H1 (cell line): ENCODE measurements at regions not wholly inside any gene's neighbourhood (a gene's known extent, or its start where the extent isn't known, plus 50 kb on each side); places are given as distances from the start of the nearest gene placed in this dataset.

Source experiments
- CTCF ChIA-PET: fragments of 300-600 bp; sonication (Branson Sonifier 250); formaldehyde crosslinking; loops from one replicate; lab custom pipeline; 2021; ENCODE audit not compliant: partially characterized antibody; lab: Charles Lee
- POLR2A ChIA-PET: fragments of 300-600 bp; sonication (Branson Sonifier 250); formaldehyde crosslinking; loops from one replicate; lab custom pipeline; 2021; ENCODE audit warnings: inconsistent platforms; ENCODE audit not compliant: partially characterized antibody; lab: Charles Lee
- DNase-seq, 2 experiments: peaks; one replicate each; pipeline versions ENCODE4 v3.0.0 to v3.0.0-alpha.2; 2010 to 2022; ENCODE audit warnings: low spot score in 2 of 2, low read depth in 1 of 2, mixed read lengths in 1 of 2
- FAIRE-seq: peaks from 2 replicates; lab custom pipeline; 2011; peaks lifted over from hg19 to GRCh38; lab: Jason Lieb, UNC
- H2AFZ ChIP-seq: 2 replicates; pipeline ENCODE4 v1.8.1; 2012; ENCODE audit warnings: low read length, inconsistent platforms
- H2AK5ac ChIP-seq: 2 replicates; pipeline ENCODE4 v1.6.1; 2013; ENCODE audit warnings: low read depth, low read length
- H2BK120ac ChIP-seq: replicated peaks from 2 replicates; pipeline ENCODE3; 2013; ENCODE audit warnings: low read depth, low read length, inconsistent platforms
- H2BK12ac ChIP-seq: 2 replicates; pipeline ENCODE4 v1.6.1; 2013; ENCODE audit warnings: low read depth, low read length
- H2BK15ac ChIP-seq: 2 replicates; pipeline ENCODE4 v1.6.1; 2013; ENCODE audit warnings: low read length
- H2BK20ac ChIP-seq: 2 replicates; pipeline ENCODE4 v1.6.1; 2013; ENCODE audit warnings: low read length
- H2BK5ac ChIP-seq: 2 replicates; pipeline ENCODE4 v1.6.1; 2013; ENCODE audit warnings: low read depth, low read length
- H3K14ac ChIP-seq: 2 replicates; pipeline ENCODE4 v1.6.1; 2013; ENCODE audit warnings: inconsistent platforms; ENCODE audit not compliant: insufficient read length
- H3K18ac ChIP-seq: 2 replicates; pipeline ENCODE4 v1.6.1; 2013; ENCODE audit warnings: low read length; ENCODE audit errors: extremely low read depth
- H3K23ac ChIP-seq: 2 replicates; pipeline ENCODE4 v1.6.1; 2013; ENCODE audit warnings: inconsistent platforms; ENCODE audit not compliant: insufficient read length
- H3K23me2 ChIP-seq: 2 replicates; pipeline ENCODE4 v1.6.1; 2013; ENCODE audit warnings: low read depth, low read length
- H3K27ac ChIP-seq: 2 replicates; pipeline ENCODE4 v1.6.1; 2011; ENCODE audit warnings: low read depth, low read length, inconsistent platforms
- H3K27me3 ChIP-seq, 4 experiments: replicated peaks in 1 of 4; 1 replicate in 1 of 4; 2 replicates in 3 of 4; pipeline versions ENCODE4 v1.6.1 to v1.8.1; 2011 to 2013; ENCODE audit warnings: low read length in 3 of 4, mild to moderate bottlenecking in 3 of 4, inconsistent platforms in 2 of 4, mixed read lengths in 2 of 4, moderate library complexity in 1 of 4; ENCODE audit not compliant: control insufficient read depth in 3 of 4, insufficient read depth in 3 of 4; ENCODE audit errors: extremely low read depth in 1 of 4
- H3K36me3 ChIP-seq, 4 experiments: 2 replicates each; pipeline versions ENCODE4 v1.6.1 to v1.8.1; 2011 to 2013; ENCODE audit warnings: mild to moderate bottlenecking in 4 of 4, low read length in 3 of 4, moderate library complexity in 2 of 4, control low read depth in 1 of 4, inconsistent platforms in 1 of 4; ENCODE audit not compliant: insufficient read depth in 4 of 4, control insufficient read depth in 2 of 4
- H3K4ac ChIP-seq: replicated peaks from 2 replicates; pipeline ENCODE3; 2013; ENCODE audit warnings: low read length, low read depth, mixed read lengths, inconsistent platforms; ENCODE audit not compliant: insufficient read length
- H3K4me1 ChIP-seq, 4 experiments: replicated peaks in 1 of 4; 1 replicate in 1 of 4; 2 replicates in 3 of 4; pipeline versions ENCODE4 v1.6.1 to v1.8.1; 2011 to 2013; ENCODE audit warnings: low read length in 3 of 4, inconsistent platforms in 2 of 4, mixed read lengths in 1 of 4; ENCODE audit not compliant: insufficient read depth in 4 of 4, control insufficient read depth in 3 of 4
- H3K4me2 ChIP-seq, 2 experiments: 2 replicates each; pipeline versions ENCODE4 v1.6.1 to v1.8.1; 2011 to 2013; ENCODE audit warnings: low read depth in 2 of 2, low read length in 2 of 2, control low read depth in 1 of 2, inconsistent platforms in 1 of 2, mild to moderate bottlenecking in 1 of 2; ENCODE audit not compliant: insufficient read depth in 1 of 2
- H3K4me3 ChIP-seq, 4 experiments: fragments of 200-600, 300-600 bp in 1 of 4; sonication (generic), shearing (Covaris generic), sonication (Bioruptor Twin) in 1 of 4; 2 replicates each; pipeline versions ENCODE4 v1.5.1 to v1.8.1; 2011 to 2016; ENCODE audit warnings: low read length in 4 of 4, low read depth in 3 of 4, control low read depth in 2 of 4, inconsistent platforms in 2 of 4, mild to moderate bottlenecking in 2 of 4, mixed read lengths in 1 of 4, moderate library complexity in 1 of 4; ENCODE audit not compliant: insufficient read depth in 2 of 4; ENCODE audit errors: extremely low read depth in 1 of 4
- H3K56ac ChIP-seq: replicated peaks from 2 replicates; pipeline ENCODE3; 2013; ENCODE audit warnings: low read depth, mild to moderate bottlenecking, mixed read lengths, low read length, inconsistent platforms; ENCODE audit not compliant: insufficient read length
- H3K79me1 ChIP-seq: 2 replicates; pipeline ENCODE4 v1.6.1; 2013; ENCODE audit warnings: low read depth, low read length, control low read depth
- H3K79me2 ChIP-seq, 2 experiments: 2 replicates each; pipeline versions ENCODE4 v1.6.1 to v1.8.1; 2012 to 2013; ENCODE audit warnings: low read length in 2 of 2, mild to moderate bottlenecking in 2 of 2, inconsistent platforms in 1 of 2; ENCODE audit not compliant: insufficient read depth in 2 of 2, control insufficient read depth in 1 of 2
- H3K9ac ChIP-seq, 4 experiments: replicated peaks in 1 of 4; 1 replicate in 1 of 4; 2 replicates in 3 of 4; pipeline versions ENCODE4 v1.6.1 to v1.8.1; 2011 to 2013; ENCODE audit warnings: low read depth in 3 of 4, low read length in 3 of 4, control low read depth in 2 of 4, mild to moderate bottlenecking in 2 of 4, moderate library complexity in 2 of 4, inconsistent platforms in 1 of 4; ENCODE audit errors: extremely low read depth in 1 of 4
- H3K9me3 ChIP-seq, 2 experiments: 2 replicates each; pipeline versions ENCODE4 v1.6.1 to v1.8.1; 2012 to 2013; ENCODE audit warnings: mild to moderate bottlenecking in 2 of 2, moderate library complexity in 2 of 2, control low read depth in 1 of 2, inconsistent platforms in 1 of 2, low read depth in 1 of 2, low read length in 1 of 2, mixed read lengths in 1 of 2; ENCODE audit not compliant: insufficient read depth in 2 of 2
- H4K20me1 ChIP-seq, 2 experiments: replicated peaks in 1 of 2; 2 replicates each; pipeline versions ENCODE3 to v1.8.1; 2011 to 2013; ENCODE audit warnings: inconsistent platforms in 2 of 2, low read length in 2 of 2, mild to moderate bottlenecking in 1 of 2; ENCODE audit not compliant: insufficient read depth in 2 of 2, control insufficient read depth in 1 of 2
- H4K5ac ChIP-seq: 2 replicates; pipeline ENCODE4 v1.6.1; 2013; ENCODE audit warnings: low read length, low read depth, mixed read lengths, inconsistent platforms; ENCODE audit not compliant: insufficient read length
- H4K8ac ChIP-seq: 2 replicates; pipeline ENCODE4 v1.8.0; 2013; ENCODE audit warnings: mild to moderate bottlenecking, moderate library complexity, low read length, inconsistent platforms; ENCODE audit not compliant: insufficient read depth; ENCODE audit errors: extremely low read depth
- H4K91ac ChIP-seq: replicated peaks from 2 replicates; pipeline ENCODE3; 2013; ENCODE audit warnings: low read length, mixed read lengths, inconsistent platforms; ENCODE audit not compliant: insufficient read length
- BRCA1 ChIP-seq: IDR thresholded peaks from 2 replicates; pipeline ENCODE4 v1.6.1; 2012; ENCODE audit warnings: low read depth, low read length, improper control_type of control experiment
- CBX5 ChIP-seq: fragments of 300-800, 300-1000 bp; sonication (generic); IDR thresholded peaks from 2 replicates; pipeline ENCODE4 v1.7.1; 2016; ENCODE audit warnings: antibody characterized with exemption, low read length, low read depth
- CHD1 ChIP-seq: IDR thresholded peaks from 2 replicates; pipeline ENCODE4 v1.6.1; 2012; ENCODE audit warnings: low read depth, low read length, improper control_type of control experiment
- CREB1 ChIP-seq: IDR thresholded peaks from 2 replicates; pipeline ENCODE4 v1.6.1; 2012; ENCODE audit warnings: inconsistent platforms
- FOSL1 ChIP-seq: IDR thresholded peaks from 2 replicates; pipeline ENCODE4 v1.6.1; 2011; ENCODE audit warnings: mild to moderate bottlenecking, low read depth, low read length, moderate library complexity; ENCODE audit not compliant: insufficient read depth
- GTF2F1 ChIP-seq: IDR thresholded peaks from 2 replicates; pipeline ENCODE4 v1.6.1; 2012; ENCODE audit warnings: low read depth, low read length, improper control_type of control experiment, borderline replicate concordance
- HDAC6 ChIP-seq: IDR thresholded peaks from one replicate; pipeline ENCODE4 v1.7.1; 2012; ENCODE audit warnings: low read depth, mild to moderate bottlenecking, inconsistent platforms, low read length, moderate library complexity
- KDM1A ChIP-seq: fragments of 200-600, 300-600 bp; sonication (generic); IDR thresholded peaks from 2 replicates; pipeline ENCODE4 v1.7.1; 2016; ENCODE audit warnings: mild to moderate bottlenecking, low read length, borderline replicate concordance
- POLR2AphosphoS5 ChIP-seq: IDR thresholded peaks from 2 replicates; pipeline ENCODE4 v1.6.1; 2011; ENCODE audit warnings: low read depth, low read length
- POU5F1 ChIP-seq: IDR thresholded peaks from 2 replicates; pipeline ENCODE4 v1.6.1; 2011; ENCODE audit warnings: low read depth, mild to moderate bottlenecking, low read length, moderate library complexity
- RBBP5 ChIP-seq: IDR thresholded peaks from 2 replicates; pipeline ENCODE4 v1.7.1; 2012; ENCODE audit warnings: low read depth, mild to moderate bottlenecking, inconsistent platforms, low read length, moderate library complexity, borderline replicate concordance
- RNF2 ChIP-seq: fragments of 200-900, 300-1000 bp; sonication (generic); IDR thresholded peaks from 2 replicates; pipeline ENCODE4 v1.7.1; 2016; ENCODE audit warnings: borderline replicate concordance, low read depth, mild to moderate bottlenecking, antibody characterized with exemption, low read length; ENCODE audit not compliant: poor library complexity, severe bottlenecking; ENCODE audit errors: missing control alignments
- SP4 ChIP-seq: IDR thresholded peaks from 2 replicates; pipeline ENCODE4 v1.6.1; 2012; ENCODE audit warnings: low read length, inconsistent platforms
- ZNF274 ChIP-seq: IDR thresholded peaks from 2 replicates; pipeline ENCODE4 v1.7.0; 2012; ENCODE audit warnings: low read length, borderline replicate concordance; ENCODE audit errors: extremely low read depth
- WGBS, 2 experiments: shearing (Covaris generic) in 1 of 2; methylation state at CpG; one replicate each; pipeline versions ENCODE4 v1.1.6 to v1.1.7; 2013 to 2015; ENCODE audit warnings: low lambda C conversion rate in 2 of 2, mixed read lengths in 2 of 2, inconsistent platforms in 1 of 2, low coverage in 1 of 2, missing lambda C conversion rate in 1 of 2; ENCODE audit not compliant: insufficient replicate concordance in 2 of 2, insufficient coverage in 1 of 2, insufficient read length in 1 of 2; ENCODE audit errors: extremely low coverage in 1 of 2, missing lambda C conversion rate in 1 of 2; 5-methylcytosine and 5-hydroxymethylcytosine counted together
- TF ChIP-seq, protein P1 (sequence below): IDR thresholded peaks from 2 replicates; pipeline ENCODE4 v1.6.1; 2012; ENCODE audit warnings: inconsistent platforms

DNA sequence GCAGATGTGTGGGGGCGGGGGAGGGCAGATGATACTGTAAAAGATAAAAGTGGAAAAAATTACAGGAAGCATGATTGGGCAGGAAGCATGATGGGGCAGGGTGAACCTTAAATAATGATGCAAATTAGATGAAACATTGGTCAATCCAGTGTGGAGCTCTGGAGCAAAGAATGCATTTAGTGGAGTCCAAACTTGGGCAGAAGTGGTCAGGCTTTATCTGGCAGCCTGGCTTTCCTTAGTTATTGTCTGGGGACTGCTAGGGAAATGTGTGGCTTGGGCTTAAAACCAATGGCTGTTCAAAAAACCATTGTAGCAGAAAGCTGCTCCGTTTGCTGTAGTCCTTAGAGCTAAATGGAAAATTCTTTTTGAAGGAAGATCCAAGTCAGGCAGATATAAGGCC is 1077.3 kb upstream of the MIR17HG start:
- Histone ChIP-seq H3K9ac (no peak overlapping the region), H4K20me1 (no peaks in the 10 kb centered on the region), H3K9me3 (no peaks in the 10 kb centered on the region), H3K79me1 (no peaks in the 10 kb centered on the region), H3K27me3 (no peaks in the 10 kb centered on the region), H2BK120ac (no peak overlapping the region), H3K23me2 (no peaks in the 10 kb centered on the region), H3K27ac (no peak overlapping the region), H4K91ac (no peak overlapping the region), H3K36me3 (no peaks in the 10 kb centered on the region), H3K18ac (no peak overlapping the region), H4K8ac (no peak overlapping the region), H3K14ac (no peak overlapping the region), H3K79me2 (no peaks in the 10 kb centered on the region), H2BK15ac (no peak overlapping the region), H3K23ac (no peak overlapping the region), H3K56ac (no peak overlapping the region), H2AFZ (no peak overlapping the region), H2AK5ac (no peak overlapping the region), H4K5ac (no peak overlapping the region), H2BK12ac (no peak overlapping the region), H3K4me3 (no peak overlapping the region), H3K4me1 (no peaks in the 10 kb centered on the region), H2BK20ac (no peak overlapping the region), H3K4ac (no peak overlapping the region), H3K4me2 (no peak overlapping the region), H2BK5ac (no peak overlapping the region)
- WGBS, 2 experiments: 86% methylated on average over 2 of the region's 2 CpGs; no CpG with 5 or more reads in 1 of the 2 experiments
- FAIRE-seq: no peak
- no peak for DNase-seq
- ChIA-PET POLR2A (no interaction called here), CTCF (interaction anchor here (1.3 kb wide), 1 partner anchor 11 kb away, joined by 4 read pairs; no protein-coding TSS in a partner anchor)
- TF ChIP-seq ZNF274 (no peak), CHD1 (no peak), KDM1A (no peak), GTF2F1 (no peak), RBBP5 (no peak), RNF2 (no peak), FOSL1 (no peak), HDAC6 (no peak), CREB1 (no peak), CBX5 (no peak), POU5F1 (no peak), SP4 (no peak), BRCA1 (no peak), POLR2AphosphoS5 (no peak)
- TF ChIP-seq, protein P1, sequence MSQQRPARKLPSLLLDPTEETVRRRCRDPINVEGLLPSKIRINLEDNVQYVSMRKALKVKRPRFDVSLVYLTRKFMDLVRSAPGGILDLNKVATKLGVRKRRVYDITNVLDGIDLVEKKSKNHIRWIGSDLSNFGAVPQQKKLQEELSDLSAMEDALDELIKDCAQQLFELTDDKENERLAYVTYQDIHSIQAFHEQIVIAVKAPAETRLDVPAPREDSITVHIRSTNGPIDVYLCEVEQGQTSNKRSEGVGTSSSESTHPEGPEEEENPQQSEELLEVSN: no peak
